ENCODE measurements at regions not wholly inside any gene's neighbourhood (a gene's known extent, or its start where the extent isn't known, plus 50 kb on each side); places are given as distances from the start of the nearest gene placed in this dataset.

- Histone ChIP-seq H3K27me3 (replicated peaks; ENCODE audit: insufficient read depth, low read length) (no peaks in the 10 kb centered on the region), H3K4me1 (ENCODE audit: low read length) (no peaks in the 10 kb centered on the region), H3K9ac (ENCODE audit: low read length) (no peak overlapping the region), H3K9me3 (replicated peaks; ENCODE audit: insufficient read depth, low read length) (no peaks in the 10 kb centered on the region), H3K79me2 (ENCODE audit: low read length) (no peaks in the 10 kb centered on the region), H3K4me3 (ENCODE audit: low read length) (no peak overlapping the region), H3K36me3 (replicated peaks; ENCODE audit: insufficient read depth, low read length) (no peaks in the 10 kb centered on the region), H3K27ac (ENCODE audit: low read length) (no peak overlapping the region), H4K20me1 (ENCODE audit: insufficient read depth, low read length) (no peaks in the 10 kb centered on the region), H3K4me2 (ENCODE audit: low read depth, low read length) (no peak overlapping the region), H3F3A (ENCODE audit: insufficient read depth, low read length) (no peaks in the 10 kb centered on the region), H3K9me2 (replicated peaks; ENCODE audit: insufficient read depth, low read length) (no peaks in the 10 kb centered on the region), H2AFZ (ENCODE audit: low read length) (no peak overlapping the region)
- no peak for DNase-seq
- TF ChIP-seq EZH2 (optimal IDR thresholded peaks at IDR 0.05; ENCODE audit: low read depth, low read length) = no peak
- no peak for TF ChIP-seq CTCF (IDR thresholded peaks at IDR 0.05; ENCODE audit: low read length)
- TF ChIP-seq EZH2phosphoT487 (IDR thresholded peaks at IDR 0.05; ENCODE audit: low read length) = no peak
Measured at GRCh38 chr21:24941316-24942185, 665.7 kb downstream of the MRPL39 start.

GRCh38 chr21:24939291-24939690 lies 668.0 kb downstream of the MRPL39 start:
- Histone ChIP-seq H3K4me3 (ENCODE audit: low read length) (no peak overlapping the region), H3K36me3 (replicated peaks; ENCODE audit: insufficient read depth, low read length) (no peaks in the 10 kb centered on the region), H2AFZ (ENCODE audit: low read length) (no peak overlapping the region), H3K4me2 (ENCODE audit: low read depth, low read length) (no peak overlapping the region), H3K27ac (ENCODE audit: low read length) (no peak overlapping the region), H3K9me3 (replicated peaks; ENCODE audit: insufficient read depth, low read length) (no peaks in the 10 kb centered on the region), H4K20me1 (ENCODE audit: insufficient read depth, low read length) (no peaks in the 10 kb centered on the region), H3K4me1 (ENCODE audit: low read length) (no peaks in the 10 kb centered on the region), H3K9me2 (replicated peaks; ENCODE audit: insufficient read depth, low read length) (no peaks in the 10 kb centered on the region), H3K27me3 (replicated peaks; ENCODE audit: insufficient read depth, low read length) (no peaks in the 10 kb centered on the region), H3K79me2 (ENCODE audit: low read length) (no peaks in the 10 kb centered on the region), H3F3A (ENCODE audit: insufficient read depth, low read length) (no peaks in the 10 kb centered on the region), H3K9ac (ENCODE audit: low read length) (no peak overlapping the region)
- DNase-seq = no peak
- no peak for TF ChIP-seq CTCF (IDR thresholded peaks at IDR 0.05; ENCODE audit: low read length)

- H3K27me3 ChIP-seq (replicated peaks; ENCODE audit: insufficient read depth, low read length) = no peaks in the 10 kb centered on the region
- no peak for DNase-seq
- H3K9me2 ChIP-seq (replicated peaks; ENCODE audit: insufficient read depth, low read length) = no peaks in the 10 kb centered on the region
- no peak overlapping the region for H3K9ac ChIP-seq (ENCODE audit: low read length)
- TF ChIP-seq EZH2phosphoT487 (IDR thresholded peaks at IDR 0.05; ENCODE audit: low read length) = no peak
- no peak for TF ChIP-seq EZH2 (optimal IDR thresholded peaks at IDR 0.05; ENCODE audit: low read depth, low read length)
- TF ChIP-seq CTCF (IDR thresholded peaks at IDR 0.05; ENCODE audit: low read length) = no peak
- H4K20me1 ChIP-seq (ENCODE audit: insufficient read depth, low read length) = no peaks in the 10 kb centered on the region
- H3K4me2 ChIP-seq (ENCODE audit: low read depth, low read length) = no peak overlapping the region
- H3F3A ChIP-seq (ENCODE audit: insufficient read depth, low read length) = no peaks in the 10 kb centered on the region
- no peaks in the 10 kb centered on the region for H3K9me3 ChIP-seq (replicated peaks; ENCODE audit: insufficient read depth, low read length)
- H3K79me2 ChIP-seq (ENCODE audit: low read length) = no peaks in the 10 kb centered on the region
- no peaks in the 10 kb centered on the region for H3K4me1 ChIP-seq (ENCODE audit: low read length)
- H3K4me3 ChIP-seq (ENCODE audit: low read length) = no peak overlapping the region
- no peak overlapping the region for H3K27ac ChIP-seq (ENCODE audit: low read length)
- no peak overlapping the region for H2AFZ ChIP-seq (ENCODE audit: low read length)
- no peaks in the 10 kb centered on the region for H3K36me3 ChIP-seq (replicated peaks; ENCODE audit: insufficient read depth, low read length)
Measured at GRCh38 chr21:24938573-24938972, 668.7 kb downstream of the MRPL39 start.
